Fibroblast of mammary gland (primary cell): ENCODE measurements at regions not wholly inside any gene's neighbourhood (a gene's known extent, or its start where the extent isn't known, plus 50 kb on each side); places are given as distances from the start of the nearest gene placed in this dataset.
"Not testable (repeated sequence)": the region's sequence is repeated elsewhere in the genome, so short reads cannot be mapped to it uniquely, and the experiment has no call there.

ENCODE experiments used
- DNase-seq: peaks from one replicate; pipeline ENCODE4 v3.0.0-alpha.2; 2010; ENCODE audit warnings: low read depth
- H3K4me3 ChIP-seq: 2 replicates; pipeline ENCODE4 v1.5.1; 2011; ENCODE audit warnings: low read depth, mild to moderate bottlenecking, low read length, moderate library complexity; ENCODE audit not compliant: control insufficient read depth
- CTCF ChIP-seq: conservative IDR thresholded peaks from 2 replicates; pipeline ENCODE4 v1.5.1; 2011; ENCODE audit warnings: low read depth, low read length, inconsistent platforms; ENCODE audit not compliant: control insufficient read depth, insufficient read depth

- DNase-seq = no peak
- no peak for TF ChIP-seq CTCF
- no peak overlapping the region for H3K4me3 ChIP-seq
Observed at GRCh38 chr10:16227674-16228073, 209.1 kb upstream of the PTER start.

- no peak for DNase-seq
- no peak overlapping the region for H3K4me3 ChIP-seq
- TF ChIP-seq CTCF = no peak
Observed at GRCh38 chr10:16231176-16231575, 205.6 kb upstream of the PTER start.

GRCh38 chr10:16231734-16232435, 204.9 kb upstream of the PTER start:
- TF ChIP-seq CTCF = no peak
- H3K4me3 ChIP-seq = no peak overlapping the region

GRCh38 chr10:16232441-16232840, 204.4 kb upstream of the PTER start:
- no peak for TF ChIP-seq CTCF
- no peak overlapping the region for H3K4me3 ChIP-seq
- no peak for DNase-seq

More at GRCh38 chr10:16231734-16232435, 204.9 kb upstream of the PTER start:
- DNase-seq = no peak

GRCh38 chr10:16234916-16235315, 201.9 kb upstream of the PTER start:
- no peak for DNase-seq
- no peak overlapping the region for H3K4me3 ChIP-seq
- TF ChIP-seq CTCF = no peak

GRCh38 chr10:16242446-16242845, 194.4 kb upstream of the PTER start:
- H3K4me3 ChIP-seq = no peak overlapping the region
- no peak for DNase-seq
- no peak for TF ChIP-seq CTCF

- no peak for TF ChIP-seq CTCF
- DNase-seq = no peak
- no peak overlapping the region for H3K4me3 ChIP-seq
Observed at GRCh38 chr10:16242859-16243613, 193.8 kb upstream of the PTER start.

- not testable (repeated sequence) for DNase-seq, H3K4me3 ChIP-seq
Observed at GRCh38 chr10:16250136-16250535, 186.7 kb upstream of the PTER start.
